ENCODE measurements at regions not wholly inside any gene's neighbourhood (a gene's known extent, or its start where the extent isn't known, plus 50 kb on each side); places are given as distances from the start of the nearest gene placed in this dataset.

DNA sequence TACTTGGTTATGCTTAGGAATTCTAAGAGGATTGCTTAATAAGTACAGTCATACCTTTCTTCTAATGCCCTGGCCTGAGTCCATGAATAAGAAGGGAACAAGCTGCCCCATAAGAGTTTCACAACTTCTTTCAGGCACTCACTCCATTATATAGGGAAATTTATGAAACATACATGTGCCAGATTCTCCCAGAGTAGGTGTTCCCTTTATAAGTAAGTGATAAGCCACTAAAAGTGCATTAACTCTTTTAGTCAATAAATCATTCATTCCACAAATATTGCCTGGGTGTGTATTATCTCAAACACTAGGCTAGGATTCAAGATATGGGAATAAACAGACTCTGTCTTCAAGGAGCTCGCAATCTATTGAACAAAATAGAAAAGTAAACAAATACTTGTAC is 84.5 kb upstream of the RBBP8 start:
- TF ChIP-seq, protein P1, sequence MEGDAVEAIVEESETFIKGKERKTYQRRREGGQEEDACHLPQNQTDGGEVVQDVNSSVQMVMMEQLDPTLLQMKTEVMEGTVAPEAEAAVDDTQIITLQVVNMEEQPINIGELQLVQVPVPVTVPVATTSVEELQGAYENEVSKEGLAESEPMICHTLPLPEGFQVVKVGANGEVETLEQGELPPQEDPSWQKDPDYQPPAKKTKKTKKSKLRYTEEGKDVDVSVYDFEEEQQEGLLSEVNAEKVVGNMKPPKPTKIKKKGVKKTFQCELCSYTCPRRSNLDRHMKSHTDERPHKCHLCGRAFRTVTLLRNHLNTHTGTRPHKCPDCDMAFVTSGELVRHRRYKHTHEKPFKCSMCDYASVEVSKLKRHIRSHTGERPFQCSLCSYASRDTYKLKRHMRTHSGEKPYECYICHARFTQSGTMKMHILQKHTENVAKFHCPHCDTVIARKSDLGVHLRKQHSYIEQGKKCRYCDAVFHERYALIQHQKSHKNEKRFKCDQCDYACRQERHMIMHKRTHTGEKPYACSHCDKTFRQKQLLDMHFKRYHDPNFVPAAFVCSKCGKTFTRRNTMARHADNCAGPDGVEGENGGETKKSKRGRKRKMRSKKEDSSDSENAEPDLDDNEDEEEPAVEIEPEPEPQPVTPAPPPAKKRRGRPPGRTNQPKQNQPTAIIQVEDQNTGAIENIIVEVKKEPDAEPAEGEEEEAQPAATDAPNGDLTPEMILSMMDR (IDR thresholded peaks at IDR 0.05): no peak
- TF ChIP-seq POLR2A (IDR thresholded peaks at IDR 0.05): no peak
